ENCODE measurements at regions not wholly inside any gene's neighbourhood (a gene's known extent, or its start where the extent isn't known, plus 50 kb on each side); places are given as distances from the start of the nearest gene placed in this dataset.
A peak's percentile ranks its signal among the peaks of the same experiment; 100 is the strongest.

DNA sequence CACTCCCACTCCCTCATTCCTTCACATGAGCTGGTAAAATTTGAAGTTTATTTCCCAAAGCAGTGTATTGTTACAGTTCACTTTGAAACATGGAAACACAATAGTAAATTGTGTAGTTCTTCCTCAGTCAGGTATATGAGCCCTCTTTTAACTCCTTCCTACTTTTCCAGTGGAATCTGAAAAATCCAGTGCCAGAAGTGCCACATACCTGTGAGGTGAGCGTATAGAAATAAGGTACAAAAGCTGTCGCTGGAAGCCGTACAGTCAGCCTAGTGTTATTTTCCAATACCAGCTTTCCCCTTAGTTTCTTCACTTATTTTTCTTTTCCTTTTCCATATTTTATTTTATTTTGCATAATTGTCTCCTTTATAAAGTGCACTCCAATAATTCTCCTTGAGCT is 81.7 kb upstream of the CADM2 start:
- no peak for DNase-seq (ENCODE audit: low spot score)

DNA sequence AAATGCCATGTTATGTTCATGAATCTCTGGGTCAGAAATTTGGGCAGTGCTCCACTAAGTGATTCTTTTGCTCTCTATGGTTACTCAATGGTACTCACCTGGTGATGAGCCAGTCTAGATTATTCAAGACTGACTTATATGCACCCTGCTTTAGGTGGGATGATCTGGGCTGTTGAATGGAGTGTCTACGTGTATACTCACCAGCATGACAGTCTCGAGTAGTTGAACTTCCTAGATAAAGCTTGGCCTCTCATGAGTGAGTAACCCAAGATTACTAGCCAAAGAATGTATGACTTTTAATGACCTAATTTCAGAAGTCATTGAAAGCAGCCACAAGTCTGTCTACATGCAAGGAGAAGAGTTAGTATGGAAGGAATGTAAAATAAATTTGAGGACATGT is 77.5 kb upstream of the CADM2 start:
- DNase-seq (ENCODE audit: low spot score): no peak

DNA sequence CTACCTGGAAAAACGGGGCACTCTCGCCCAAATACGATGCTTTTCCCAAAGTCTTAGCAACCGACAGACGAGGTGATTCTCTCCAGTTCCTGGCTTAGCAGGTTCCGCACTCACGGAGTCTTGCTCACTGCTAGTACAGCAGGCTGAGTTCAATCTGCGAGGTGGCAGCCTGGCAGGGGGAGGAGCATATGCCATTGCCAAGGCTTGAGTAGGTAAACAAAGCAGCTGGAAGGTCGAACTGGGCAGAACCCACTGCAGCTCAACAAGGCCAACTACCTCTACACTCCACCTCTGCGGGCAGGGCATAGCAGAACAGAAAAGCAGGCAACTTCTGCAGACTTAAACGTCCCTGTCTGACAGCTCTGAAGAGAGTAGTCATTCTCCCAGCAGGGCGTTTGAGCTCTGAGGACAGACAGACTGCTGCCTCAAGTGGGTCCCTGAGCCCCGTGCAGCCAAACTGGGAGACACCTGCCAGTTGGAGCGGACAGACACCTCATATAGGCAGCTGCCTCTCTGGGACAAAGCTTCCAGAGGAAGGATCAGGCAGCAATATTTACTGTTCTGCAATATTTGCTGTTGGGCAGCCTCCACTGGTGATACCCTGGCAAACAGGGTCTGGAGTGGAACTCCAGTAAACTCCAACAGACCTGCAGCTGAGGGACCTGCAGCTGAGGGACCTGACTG is 73.4 kb upstream of the CADM2 start:
- DNase-seq (ENCODE audit: low spot score): no peak

DNA sequence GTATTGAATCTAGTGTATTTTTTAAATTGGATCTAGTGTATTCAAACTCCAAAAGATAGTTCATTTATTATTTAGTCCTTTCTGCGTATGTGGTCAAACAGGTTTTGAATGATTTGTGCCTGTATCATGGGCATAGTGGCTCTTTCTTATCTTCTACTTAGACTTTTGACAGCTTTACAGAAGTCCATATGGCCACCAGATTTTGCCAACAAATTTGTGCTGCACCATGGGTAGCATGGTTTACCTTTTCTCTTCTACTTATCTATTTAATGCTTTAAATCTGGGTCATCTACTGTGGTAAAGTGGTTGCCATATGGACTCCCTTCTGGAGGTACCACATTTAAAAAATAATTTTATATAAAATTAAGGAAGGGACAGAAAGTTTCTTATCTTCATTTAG is 66.9 kb upstream of the CADM2 start:
- no peak for DNase-seq (ENCODE audit: low spot score)

DNA sequence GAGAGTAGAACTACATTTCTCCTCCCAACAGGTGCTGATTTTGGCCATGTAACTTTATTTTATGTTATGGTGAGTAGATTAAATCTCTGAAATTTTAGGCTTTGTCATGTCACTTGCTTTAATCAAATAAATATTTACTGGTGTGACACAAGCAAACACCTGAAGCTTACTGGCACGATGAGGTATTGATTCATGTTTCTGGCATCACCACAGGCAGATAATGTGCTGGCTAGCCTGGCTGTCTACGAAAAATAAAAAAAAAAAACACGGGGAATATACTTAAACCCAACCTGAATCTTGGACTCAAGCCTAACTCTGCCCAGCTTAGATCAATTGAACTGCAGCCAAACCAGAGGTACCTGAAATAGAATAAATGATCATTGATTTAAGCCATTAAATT is 65.6 kb upstream of the CADM2 start:
- DNase-seq (ENCODE audit: low spot score): no peak

DNA sequence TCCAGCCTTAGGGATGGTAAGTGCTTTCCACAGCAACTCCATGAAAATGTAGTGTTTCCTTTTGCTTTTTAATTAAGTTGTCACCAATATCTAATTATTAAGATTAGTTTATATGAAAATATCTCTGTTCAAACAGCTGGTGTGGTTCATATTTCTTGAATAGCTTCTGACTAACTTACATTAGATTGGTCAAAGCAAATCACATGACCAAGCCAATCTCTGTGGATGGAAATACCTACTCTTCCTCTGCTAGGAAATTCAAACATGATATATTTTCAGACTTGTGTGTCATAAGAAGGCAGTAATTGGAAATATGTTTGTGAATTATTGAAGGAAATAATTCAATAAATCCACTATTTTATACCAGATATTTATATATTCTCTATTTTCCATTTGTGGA is 54.6 kb upstream of the CADM2 start:
- DNase-seq (ENCODE audit: low spot score): no peak

DNA sequence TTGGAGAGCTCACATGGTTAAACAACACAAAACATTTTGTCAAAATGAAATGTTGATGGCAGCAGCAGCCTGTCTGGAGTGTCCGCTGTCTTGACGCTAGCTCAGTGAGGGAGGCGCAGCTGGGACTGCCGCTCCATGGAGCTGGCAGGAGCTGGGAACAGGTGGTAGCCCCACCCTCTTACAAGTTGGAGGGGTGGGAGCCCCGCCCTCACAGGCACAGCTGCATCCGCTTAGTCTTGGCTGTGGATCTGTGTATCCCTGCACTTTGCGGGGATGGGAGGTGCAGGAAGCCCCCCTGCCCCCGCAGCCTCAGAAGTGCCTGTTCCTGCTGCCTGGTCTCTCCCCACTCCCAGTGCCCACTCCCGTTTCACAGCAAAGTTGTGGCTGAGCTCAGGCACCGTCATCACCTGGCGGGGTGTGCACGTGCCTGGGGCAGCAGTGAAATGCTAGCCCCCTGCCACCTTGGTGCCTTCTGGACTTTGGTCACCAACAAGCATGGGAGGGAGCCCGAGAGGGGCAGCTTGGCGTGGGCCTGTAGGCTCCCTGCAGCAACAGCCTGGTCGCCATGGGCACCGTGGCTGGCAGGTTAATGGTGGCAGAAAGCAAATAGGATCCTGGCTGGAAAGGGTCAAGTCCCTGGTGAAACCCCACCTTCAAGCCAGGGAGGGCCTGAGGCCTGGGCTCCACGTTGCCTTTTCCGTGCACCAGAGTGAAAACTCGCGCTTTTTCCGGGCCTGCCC is 53.8 kb upstream of the CADM2 start:
- peak; percentile 73 for DNase-seq (ENCODE audit: low spot score)

DNA sequence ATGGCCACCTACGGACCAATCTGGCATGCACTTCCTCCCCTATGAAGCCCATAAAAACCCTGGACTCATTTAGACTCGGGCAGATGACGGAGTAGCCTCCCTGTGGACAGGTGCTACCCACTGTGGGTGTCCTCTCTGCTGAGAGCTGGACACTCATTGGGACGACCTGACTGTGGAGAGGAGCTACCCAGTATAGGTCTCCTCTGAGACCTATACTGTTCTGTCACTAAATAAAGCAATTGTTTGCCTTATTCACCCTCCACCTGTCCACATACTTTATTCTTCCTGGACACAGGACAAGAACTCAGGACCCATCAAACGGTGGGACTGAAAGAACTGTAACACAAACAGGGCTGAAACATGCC is 53.3 kb upstream of the CADM2 start:
- DNase-seq (ENCODE audit: low spot score): no peak

DNA sequence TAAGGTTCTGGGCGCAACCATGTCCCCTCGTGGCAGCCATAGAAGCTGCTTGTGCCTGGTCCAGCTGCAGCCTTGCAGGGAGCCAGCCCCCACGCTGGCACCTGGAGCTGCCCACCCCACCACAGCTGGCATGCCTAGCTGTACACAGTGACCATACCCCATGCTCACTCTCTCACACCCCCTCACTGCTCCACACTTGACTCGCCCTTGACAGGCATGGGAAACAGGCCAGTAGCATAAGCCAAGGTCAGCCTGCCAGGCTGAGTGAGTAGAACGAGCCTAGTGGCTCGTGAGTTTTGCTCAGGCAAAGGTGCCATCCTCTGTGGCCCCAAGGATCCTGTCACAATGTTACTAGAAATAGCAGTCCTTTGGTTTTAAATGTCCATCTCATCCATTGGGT is 52.7 kb upstream of the CADM2 start:
- no peak for DNase-seq (ENCODE audit: low spot score)

Measured in left forelimb (tissue), 1 donor.